ENCODE measurements at regions not wholly inside any gene's neighbourhood (a gene's known extent, or its start where the extent isn't known, plus 50 kb on each side); places are given as distances from the start of the nearest gene placed in this dataset.

DNA sequence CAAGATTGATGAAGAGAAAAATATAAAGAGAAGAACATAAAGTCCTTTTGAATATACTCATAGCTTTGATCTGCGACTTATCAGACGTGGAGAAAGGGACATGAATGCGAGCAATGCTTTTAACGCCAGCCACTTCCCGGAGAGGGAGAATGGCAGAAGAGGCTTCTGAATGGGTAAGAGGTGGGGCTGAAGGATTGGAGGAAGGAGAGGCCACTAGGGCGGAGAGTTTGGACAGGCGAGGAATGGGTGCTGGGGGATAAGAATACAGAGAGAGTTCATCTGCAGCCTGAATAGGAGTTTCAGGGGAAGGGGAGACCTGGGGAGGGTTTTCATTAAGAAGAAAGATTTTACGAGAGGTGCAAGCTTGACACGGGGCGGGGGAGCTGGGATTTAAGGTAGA lies 2534.9 kb downstream of the PCDH7 start:
- 84 to 91% (median 90%) methylated on average over 10 of the region's 10 CpGs for WGBS, 5 donors
- intact Hi-C loops (cut with DNase I; ENCODE audit: low total_unique reads) = no loop called here
- H3K27me3 ChIP-seq = no peaks in the 10 kb centered on the region

GRCh38 chr4:33255507-33255906 lies 2535.3 kb downstream of the PCDH7 start:
- Histone ChIP-seq H3K4me3 (no peak overlapping the region), H3K9me3 (peaks cover 0 to 6% (median 0%) of the 10 kb centered on the region in 4 donors), H3K4me1 (no peaks in the 10 kb centered on the region), H3K36me3 (no peaks in the 10 kb centered on the region), H3K27me3 (no peaks in the 10 kb centered on the region), H3K27ac (no peak overlapping the region)
- intact Hi-C loops (cut with DNase I; ENCODE audit: low total_unique reads) = no loop called here
- TF ChIP-seq POLR2AphosphoS5 (IDR thresholded peaks at IDR 0.05) (no peak), EP300 (IDR thresholded peaks at IDR 0.05) (no peak), POLR2A (IDR thresholded peaks at IDR 0.05) (no peak)
- TF ChIP-seq, protein P1, sequence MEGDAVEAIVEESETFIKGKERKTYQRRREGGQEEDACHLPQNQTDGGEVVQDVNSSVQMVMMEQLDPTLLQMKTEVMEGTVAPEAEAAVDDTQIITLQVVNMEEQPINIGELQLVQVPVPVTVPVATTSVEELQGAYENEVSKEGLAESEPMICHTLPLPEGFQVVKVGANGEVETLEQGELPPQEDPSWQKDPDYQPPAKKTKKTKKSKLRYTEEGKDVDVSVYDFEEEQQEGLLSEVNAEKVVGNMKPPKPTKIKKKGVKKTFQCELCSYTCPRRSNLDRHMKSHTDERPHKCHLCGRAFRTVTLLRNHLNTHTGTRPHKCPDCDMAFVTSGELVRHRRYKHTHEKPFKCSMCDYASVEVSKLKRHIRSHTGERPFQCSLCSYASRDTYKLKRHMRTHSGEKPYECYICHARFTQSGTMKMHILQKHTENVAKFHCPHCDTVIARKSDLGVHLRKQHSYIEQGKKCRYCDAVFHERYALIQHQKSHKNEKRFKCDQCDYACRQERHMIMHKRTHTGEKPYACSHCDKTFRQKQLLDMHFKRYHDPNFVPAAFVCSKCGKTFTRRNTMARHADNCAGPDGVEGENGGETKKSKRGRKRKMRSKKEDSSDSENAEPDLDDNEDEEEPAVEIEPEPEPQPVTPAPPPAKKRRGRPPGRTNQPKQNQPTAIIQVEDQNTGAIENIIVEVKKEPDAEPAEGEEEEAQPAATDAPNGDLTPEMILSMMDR (IDR thresholded peaks at IDR 0.05) = no peak
- DNase-seq = no peak
- WGBS, 5 donors = 77 to 85% (median 84%) methylated on average over 6 of the region's 6 CpGs

More for the DNA sequence above, 2534.9 kb downstream of the PCDH7 start:
- Histone ChIP-seq H3K4me3 (no peak overlapping the region), H3K4me1 (no peaks in the 10 kb centered on the region), H3K9me3 (peaks cover 0 to 6% (median 0%) of the 10 kb centered on the region in 4 donors), H3K36me3 (no peaks in the 10 kb centered on the region), H3K27ac (no peak overlapping the region)
- TF ChIP-seq EP300 (IDR thresholded peaks at IDR 0.05) = no peak
- TF ChIP-seq, protein P1 (IDR thresholded peaks at IDR 0.05) = no peak
- TF ChIP-seq POLR2A (IDR thresholded peaks at IDR 0.05) = no peak
- no peak for DNase-seq

DNA sequence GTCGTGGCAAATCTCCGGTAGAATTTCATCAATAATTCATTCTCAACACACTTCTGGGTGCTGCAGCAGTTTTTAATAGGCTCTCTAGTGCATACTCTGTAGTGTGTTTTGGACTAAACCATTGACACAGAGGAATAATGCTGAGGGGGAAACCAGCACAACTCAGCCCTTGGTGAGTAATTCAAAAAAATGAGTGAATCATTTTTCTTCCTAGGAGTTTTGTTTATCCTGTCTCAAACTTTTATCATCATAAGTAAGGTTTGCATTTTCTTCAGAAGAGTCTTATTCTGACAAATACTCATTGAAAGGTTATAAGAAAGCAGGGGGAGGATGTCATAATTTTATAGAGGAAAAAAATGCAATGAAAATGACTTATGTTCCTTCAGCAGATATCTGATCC lies 2542.7 kb downstream of the PCDH7 start:
- intact Hi-C loops (cut with DNase I; ENCODE audit: low total_unique reads) = no loop called here
- no peak overlapping the region for H3K27ac ChIP-seq
- H3K27me3 ChIP-seq = no peaks in the 10 kb centered on the region
- no peak overlapping the region for H3K4me3 ChIP-seq
- no peaks in the 10 kb centered on the region for H3K4me1 ChIP-seq
- DNase-seq = no peak
- H3K9me3 ChIP-seq = no peaks in the 10 kb centered on the region
- TF ChIP-seq POLR2AphosphoS5 (IDR thresholded peaks at IDR 0.05) = no peak
- TF ChIP-seq, protein P1 (IDR thresholded peaks at IDR 0.05) = no peak
- WGBS, 5 donors = 85 to 94% (median 89%) methylated on average over 2 of the region's 2 CpGs
- H3K36me3 ChIP-seq = no peaks in the 10 kb centered on the region

- WGBS, 5 donors = 78 to 82% (median 80%) methylated on average over 5 of the region's 5 CpGs
- Histone ChIP-seq H3K36me3 (no peaks in the 10 kb centered on the region), H3K9me3 (no peaks in the 10 kb centered on the region), H3K4me1 (no peaks in the 10 kb centered on the region), H3K27me3 (no peaks in the 10 kb centered on the region), H3K4me3 (no peak overlapping the region), H3K27ac (no peak overlapping the region)
- TF ChIP-seq POLR2AphosphoS5 (IDR thresholded peaks at IDR 0.05) = no peak
- DNase-seq = no peak
- intact Hi-C loops (cut with DNase I; ENCODE audit: low total_unique reads) = no loop called here
Measured at GRCh38 chr4:33268776-33269175, 2548.6 kb downstream of the PCDH7 start.

- Histone ChIP-seq H3K27me3 (no peaks in the 10 kb centered on the region), H3K27ac (no peak overlapping the region), H3K4me1 (no peaks in the 10 kb centered on the region), H3K36me3 (no peaks in the 10 kb centered on the region), H3K9me3 (no peaks in the 10 kb centered on the region), H3K4me3 (no peak overlapping the region)
- TF ChIP-seq POLR2AphosphoS5 (IDR thresholded peaks at IDR 0.05) (no peak), EP300 (IDR thresholded peaks at IDR 0.05) (no peak), POLR2A (IDR thresholded peaks at IDR 0.05) (no peak)
- TF ChIP-seq, protein P1 (IDR thresholded peaks at IDR 0.05) = no peak
- intact Hi-C loops (cut with DNase I; ENCODE audit: low total_unique reads) = no loop called here
- WGBS, 5 donors = 45 to 79% (median 62%) methylated on average over 1 of the region's 1 CpG
- no peak for DNase-seq
Measured at GRCh38 chr4:33270403-33270802, 2550.2 kb downstream of the PCDH7 start.

Data from stomach (tissue), 8 donors.